Stimulated activated naive CD8-positive, alpha-beta T cell treated with anti-CD3 and anti-CD28 coated beads, Interleukin-15, amount 100 ng/mL, for 72 hours (primary cell): ENCODE measurements at regions not wholly inside any gene's neighbourhood (a gene's known extent, or its start where the extent isn't known, plus 50 kb on each side); places are given as distances from the start of the nearest gene placed in this dataset.

ENCODE experiments used
- ATAC-seq: fragments of 150-1000 bp; cut with Tn5 transposase; 2 replicates; pipeline ENCODE4 v1.10.0; 2021; ENCODE audit warnings: mild to moderate bottlenecking, moderate library complexity
- DNase-seq, 2 donors: peaks; one replicate each; pipeline ENCODE4 v3.0.0; 2021 to 2022
- H3K27ac Mint-ChIP-seq, 2 donors: one replicate each; pipeline ENCODE4 v1.8.0; 2022; ENCODE audit warnings: mild to moderate bottlenecking in 2 of 2, mixed read lengths in 2 of 2, moderate library complexity in 2 of 2
- H3K27me3 Mint-ChIP-seq: one replicate; pipeline ENCODE4 v1.8.0; 2022; ENCODE audit warnings: mixed read lengths
- H3K4me1 Mint-ChIP-seq: one replicate; pipeline ENCODE4 v1.8.0; 2022; ENCODE audit warnings: mild to moderate bottlenecking, mixed read lengths
- H3K4me3 Mint-ChIP-seq, 2 donors: one replicate each; pipeline ENCODE4 v1.8.0; 2022; ENCODE audit warnings: mild to moderate bottlenecking in 2 of 2, mixed read lengths in 2 of 2, moderate library complexity in 1 of 2
- H3K9me3 Mint-ChIP-seq, 2 donors: one replicate each; pipeline ENCODE4 v1.8.0; 2022; ENCODE audit warnings: mixed read lengths in 2 of 2

DNA sequence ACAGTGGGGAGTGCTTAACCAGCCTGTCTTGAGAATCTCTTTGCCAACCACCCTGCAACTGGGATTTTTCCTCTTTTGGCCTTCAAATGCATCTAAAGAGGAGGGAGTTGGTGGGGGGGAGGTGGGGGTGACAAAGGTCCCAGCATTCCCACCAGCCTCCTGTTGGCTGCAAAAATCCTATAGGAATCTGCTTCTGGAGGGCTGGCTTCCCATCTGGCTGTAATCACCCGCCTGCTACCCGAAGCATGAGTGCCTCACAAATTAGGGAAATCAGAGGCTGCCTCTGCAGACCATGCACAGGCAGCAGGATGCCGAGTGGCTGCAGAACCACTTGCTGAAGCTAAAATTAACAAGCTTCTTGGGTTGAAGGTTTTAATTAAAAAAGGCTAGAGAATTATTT is 73.9 kb upstream of the WSCD2 start:
- Mint-ChIP-seq H3K4me1 (no peaks in the 10 kb centered on the region), H3K27ac (no peak overlapping the region), H3K27me3 (peaks cover 27% of the 10 kb centered on the region), H3K9me3 (peaks cover 0 to 4% of the 10 kb centered on the region in 2 donors), H3K4me3 (no peak overlapping the region)
- DNase-seq (no peak), ATAC-seq (no peak)

GRCh38 chr12:108060067-108060466 is 69.0 kb upstream of the WSCD2 start:
- no peaks in the 10 kb centered on the region for H3K4me1 Mint-ChIP-seq
- H3K27ac Mint-ChIP-seq = no peak overlapping the region
- DNase-seq (no peak), ATAC-seq (no peak)
- H3K9me3 Mint-ChIP-seq = no peaks in the 10 kb centered on the region
- H3K4me3 Mint-ChIP-seq = no peak overlapping the region
- H3K27me3 Mint-ChIP-seq = peaks cover 22% of the 10 kb centered on the region

DNA sequence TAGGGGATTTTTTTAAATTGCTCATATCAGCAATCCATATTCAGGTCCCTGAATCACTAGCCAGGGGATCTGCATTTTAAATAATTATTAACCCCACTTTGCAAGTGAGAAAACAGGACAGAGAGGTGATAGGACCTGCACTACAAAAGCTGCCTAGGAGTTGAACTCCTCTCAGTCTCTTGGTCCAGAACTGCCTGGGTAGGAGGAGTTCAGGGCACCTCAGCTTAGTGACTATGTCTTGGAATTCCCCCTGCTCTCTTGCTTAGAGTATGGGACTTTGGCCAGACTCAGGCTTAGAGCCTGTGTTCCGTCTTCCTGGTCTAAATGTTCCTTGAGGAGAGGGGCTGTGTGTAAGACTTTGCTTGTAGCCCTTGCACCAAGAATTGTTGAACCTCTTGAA is 68.2 kb upstream of the WSCD2 start:
- ATAC-seq (no peak), DNase-seq (no peak)
- Mint-ChIP-seq H3K27me3 (peaks cover 27% of the 10 kb centered on the region), H3K4me3 (no peak overlapping the region), H3K27ac (no peak overlapping the region), H3K4me1 (no peaks in the 10 kb centered on the region), H3K9me3 (no peaks in the 10 kb centered on the region)

- DNase-seq (no peak), ATAC-seq (no peak)
- Mint-ChIP-seq H3K4me3 (no peak overlapping the region), H3K4me1 (no peaks in the 10 kb centered on the region), H3K27me3 (peaks cover 22% of the 10 kb centered on the region), H3K27ac (no peak overlapping the region), H3K9me3 (no peaks in the 10 kb centered on the region)
These were observed 65.9 kb upstream of the WSCD2 start for GRCh38 chr12:108063192-108063591.

- DNase-seq (no peak), ATAC-seq (no peak)
- H3K4me3 Mint-ChIP-seq = no peak overlapping the region
- no peaks in the 10 kb centered on the region for H3K4me1 Mint-ChIP-seq
- no peak overlapping the region for H3K27ac Mint-ChIP-seq
- no peaks in the 10 kb centered on the region for H3K9me3 Mint-ChIP-seq
- H3K27me3 Mint-ChIP-seq = peaks cover 39% of the 10 kb centered on the region
These were observed 64.0 kb upstream of the WSCD2 start for GRCh38 chr12:108065069-108065468.

DNA sequence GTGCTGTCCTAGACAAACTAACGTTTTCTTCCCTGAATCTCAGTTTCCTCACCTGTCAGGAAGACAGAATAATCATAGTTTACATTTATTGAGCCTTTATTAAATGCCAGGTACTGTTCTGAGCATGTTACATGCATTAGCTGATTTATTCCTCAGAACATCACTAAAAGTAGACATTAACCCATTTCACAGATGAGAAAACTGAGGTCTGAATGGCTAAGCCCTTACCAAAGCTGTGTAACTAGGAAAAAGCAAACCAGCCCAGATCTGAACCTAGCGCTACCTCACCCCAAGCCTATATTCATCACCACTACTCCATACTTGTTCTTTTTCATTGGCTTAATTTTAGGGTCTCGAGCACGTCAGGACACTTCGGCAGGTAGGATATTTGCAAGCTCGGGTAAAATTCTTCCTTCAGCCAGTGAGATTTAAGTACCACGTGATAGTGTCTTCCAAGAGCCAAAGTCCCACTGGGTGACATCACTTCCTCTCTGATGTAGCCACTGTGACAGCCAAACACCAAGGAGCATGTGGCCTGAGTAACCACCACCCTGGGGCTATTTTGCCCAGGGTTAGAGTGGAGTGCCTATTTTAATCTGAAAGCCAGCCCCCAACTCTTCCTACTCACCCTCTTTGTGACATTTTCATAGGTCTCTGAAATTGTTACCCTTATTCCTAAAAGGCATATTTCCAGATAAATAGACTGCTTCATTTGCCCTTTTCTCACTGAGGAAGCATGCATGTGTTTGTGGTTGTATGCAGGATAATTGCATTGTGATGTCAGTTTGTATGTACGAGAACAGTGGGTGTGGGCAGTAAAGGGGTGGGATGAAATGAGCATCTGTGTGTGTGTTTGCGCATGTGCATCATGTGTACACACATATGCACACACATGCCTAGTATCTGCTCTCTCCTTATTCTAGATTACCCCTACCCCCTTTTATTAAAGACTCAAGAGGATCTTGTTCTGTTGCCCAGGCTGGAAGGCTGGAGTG is 62.2 kb upstream of the WSCD2 start:
- Mint-ChIP-seq H3K27ac (no peak overlapping the region), H3K4me3 (no peak overlapping the region), H3K27me3 (peaks cover 33% of the 10 kb centered on the region), H3K9me3 (no peaks in the 10 kb centered on the region), H3K4me1 (no peaks in the 10 kb centered on the region)
- ATAC-seq = no peak
- no peak for DNase-seq

DNA sequence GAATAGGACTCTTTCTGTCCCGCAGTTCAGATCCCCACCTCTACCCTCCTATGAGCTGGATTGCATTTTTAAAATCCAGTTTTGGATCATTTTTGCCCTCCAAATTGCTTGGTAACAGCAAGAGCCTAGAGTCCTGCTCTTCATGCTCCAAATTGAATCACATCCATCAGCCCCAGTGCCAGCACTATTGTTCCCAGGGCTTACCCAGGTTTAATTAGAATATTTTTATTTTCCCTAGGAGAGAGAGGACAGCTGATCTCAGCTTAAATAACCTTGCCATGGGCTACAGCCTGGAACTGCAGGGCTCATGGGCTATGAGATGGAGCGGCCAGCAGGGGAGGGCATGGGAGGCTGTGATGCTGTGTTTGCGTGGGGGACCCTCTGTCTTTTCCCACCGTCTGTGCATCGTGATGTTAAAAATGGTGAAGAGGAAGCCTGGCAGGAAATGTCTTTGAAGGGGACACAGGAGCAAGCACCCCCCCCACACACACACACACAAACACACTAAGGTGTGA is 59.4 kb upstream of the WSCD2 start:
- ATAC-seq (no peak), DNase-seq (no peak)
- Mint-ChIP-seq H3K4me3 (no peak overlapping the region), H3K9me3 (no peaks in the 10 kb centered on the region), H3K27ac (no peak overlapping the region), H3K27me3 (peaks cover 40% of the 10 kb centered on the region), H3K4me1 (no peaks in the 10 kb centered on the region)

DNA sequence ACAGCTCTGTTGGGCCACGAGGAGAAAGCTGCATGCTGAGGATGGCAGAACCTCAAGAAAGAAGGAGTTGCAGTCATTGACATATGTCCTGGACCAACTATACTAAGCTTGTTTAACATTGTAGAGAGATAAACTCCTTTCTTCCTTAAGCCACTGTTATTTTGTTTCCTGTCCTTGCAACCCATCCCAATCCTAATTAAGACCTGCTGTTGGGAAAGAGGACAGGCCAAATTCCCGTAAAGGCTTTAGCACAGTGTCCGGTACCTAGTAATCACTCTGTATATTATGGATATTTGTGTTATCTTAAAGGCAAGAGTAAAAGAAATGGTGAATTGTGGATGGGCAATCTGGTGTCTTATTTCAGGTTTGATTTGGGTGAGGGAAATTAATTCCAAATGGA is 53.5 kb upstream of the WSCD2 start:
- Mint-ChIP-seq H3K27me3 (peaks cover 55% of the 10 kb centered on the region), H3K9me3 (no peaks in the 10 kb centered on the region), H3K27ac (no peak overlapping the region), H3K4me3 (no peak overlapping the region), H3K4me1 (no peaks in the 10 kb centered on the region)
- DNase-seq = no peak
- ATAC-seq = no peak

DNA sequence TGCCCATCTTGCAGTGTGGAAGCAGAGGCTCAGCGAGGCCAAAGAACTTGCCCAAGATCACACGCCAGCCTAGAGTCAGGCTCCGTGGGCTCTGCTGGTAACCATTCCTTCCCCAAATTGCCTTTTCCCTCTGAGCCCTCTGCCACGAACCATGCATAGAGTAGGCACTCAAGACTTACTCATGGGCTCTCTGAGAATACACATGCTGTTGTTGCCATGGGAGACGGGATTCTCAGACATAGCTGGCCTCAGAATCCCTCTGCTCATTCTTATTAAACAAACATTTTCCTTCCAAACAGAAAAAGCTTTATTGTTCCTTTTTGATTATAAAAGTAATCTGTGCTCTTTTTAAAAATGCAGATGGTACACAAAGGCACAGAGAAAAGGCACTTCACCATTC is 52.5 kb upstream of the WSCD2 start:
- Mint-ChIP-seq H3K27ac (no peak overlapping the region), H3K27me3 (peaks cover 57% of the 10 kb centered on the region), H3K4me1 (no peaks in the 10 kb centered on the region), H3K9me3 (no peaks in the 10 kb centered on the region), H3K4me3 (no peak overlapping the region)
- no peak for ATAC-seq
- DNase-seq = no peak

GRCh38 chr12:108078428-108078827 is 50.7 kb upstream of the WSCD2 start:
- ATAC-seq (no peak), DNase-seq (no peak)
- Mint-ChIP-seq H3K27me3 (peaks cover 48% of the 10 kb centered on the region), H3K4me1 (no peaks in the 10 kb centered on the region), H3K27ac (no peak overlapping the region), H3K4me3 (no peak overlapping the region), H3K9me3 (no peaks in the 10 kb centered on the region)
